Epithelial cell of esophagus (primary cell): ENCODE measurements at regions not wholly inside any gene's neighbourhood (a gene's known extent, or its start where the extent isn't known, plus 50 kb on each side); places are given as distances from the start of the nearest gene placed in this dataset.

ENCODE experiments used
- DNase-seq: peaks from one replicate; pipeline ENCODE4 v3.0.0; 2010; ENCODE audit warnings: low read depth
- H3K4me3 ChIP-seq: 2 replicates; pipeline ENCODE4 v1.5.1; 2011; ENCODE audit warnings: mild to moderate bottlenecking, low read length, control low read depth
- TF ChIP-seq, protein P1 (sequence below): IDR thresholded peaks from 2 replicates; pipeline ENCODE4 v1.5.1; 2011; ENCODE audit warnings: low read depth, mild to moderate bottlenecking, low read length, control low read depth, inconsistent platforms; ENCODE audit not compliant: insufficient read depth; ENCODE audit errors: missing control alignments

DNA sequence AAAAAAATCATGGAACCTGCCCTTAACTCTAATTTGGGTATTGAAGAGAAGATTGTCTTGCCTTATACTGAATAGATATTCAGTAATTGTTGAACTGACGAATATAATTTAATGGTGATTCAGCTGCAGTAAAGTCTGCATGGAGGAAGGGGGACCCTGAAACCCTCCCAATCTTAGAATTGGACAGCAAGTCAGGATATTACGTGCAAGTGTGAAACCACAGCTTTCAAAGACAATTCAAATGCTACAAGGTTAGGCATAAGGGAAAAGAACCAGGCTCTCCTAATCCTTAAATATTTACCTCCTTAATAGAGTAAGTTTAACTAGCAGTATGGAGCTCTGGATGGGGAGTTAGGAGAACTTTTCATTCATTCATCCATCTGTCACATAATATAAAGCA lies 226.9 kb upstream of the TNP1 start:
- no peak overlapping the region for H3K4me3 ChIP-seq
- DNase-seq: no peak
- TF ChIP-seq, protein P1, sequence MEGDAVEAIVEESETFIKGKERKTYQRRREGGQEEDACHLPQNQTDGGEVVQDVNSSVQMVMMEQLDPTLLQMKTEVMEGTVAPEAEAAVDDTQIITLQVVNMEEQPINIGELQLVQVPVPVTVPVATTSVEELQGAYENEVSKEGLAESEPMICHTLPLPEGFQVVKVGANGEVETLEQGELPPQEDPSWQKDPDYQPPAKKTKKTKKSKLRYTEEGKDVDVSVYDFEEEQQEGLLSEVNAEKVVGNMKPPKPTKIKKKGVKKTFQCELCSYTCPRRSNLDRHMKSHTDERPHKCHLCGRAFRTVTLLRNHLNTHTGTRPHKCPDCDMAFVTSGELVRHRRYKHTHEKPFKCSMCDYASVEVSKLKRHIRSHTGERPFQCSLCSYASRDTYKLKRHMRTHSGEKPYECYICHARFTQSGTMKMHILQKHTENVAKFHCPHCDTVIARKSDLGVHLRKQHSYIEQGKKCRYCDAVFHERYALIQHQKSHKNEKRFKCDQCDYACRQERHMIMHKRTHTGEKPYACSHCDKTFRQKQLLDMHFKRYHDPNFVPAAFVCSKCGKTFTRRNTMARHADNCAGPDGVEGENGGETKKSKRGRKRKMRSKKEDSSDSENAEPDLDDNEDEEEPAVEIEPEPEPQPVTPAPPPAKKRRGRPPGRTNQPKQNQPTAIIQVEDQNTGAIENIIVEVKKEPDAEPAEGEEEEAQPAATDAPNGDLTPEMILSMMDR: no peak

DNA sequence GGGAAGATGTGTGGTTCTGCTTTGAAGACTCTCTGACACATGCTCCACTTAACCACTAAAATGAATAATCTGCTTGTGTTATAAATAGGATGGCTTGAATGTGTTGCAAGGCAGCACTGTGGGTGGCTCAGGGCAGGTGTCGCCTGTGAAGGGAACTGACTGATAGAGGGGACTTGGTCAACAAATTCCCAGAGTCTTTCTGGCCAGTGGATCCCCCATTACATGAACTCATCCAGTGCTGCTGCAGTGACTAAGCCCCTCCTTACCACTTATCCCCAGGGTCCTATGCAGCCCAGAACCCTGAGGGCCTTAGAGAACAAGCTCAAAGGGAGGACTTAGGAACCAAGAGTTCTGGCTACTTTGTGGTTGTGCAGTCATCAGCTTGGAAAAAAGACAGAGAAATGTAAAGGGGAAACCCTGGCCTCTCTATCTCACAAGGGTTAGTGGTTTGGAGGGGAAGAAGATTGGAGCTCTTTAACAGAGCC lies 226.2 kb upstream of the TNP1 start:
- TF ChIP-seq, protein P1: no peak
- DNase-seq: peak; percentile 66
- no peak overlapping the region for H3K4me3 ChIP-seq

DNA sequence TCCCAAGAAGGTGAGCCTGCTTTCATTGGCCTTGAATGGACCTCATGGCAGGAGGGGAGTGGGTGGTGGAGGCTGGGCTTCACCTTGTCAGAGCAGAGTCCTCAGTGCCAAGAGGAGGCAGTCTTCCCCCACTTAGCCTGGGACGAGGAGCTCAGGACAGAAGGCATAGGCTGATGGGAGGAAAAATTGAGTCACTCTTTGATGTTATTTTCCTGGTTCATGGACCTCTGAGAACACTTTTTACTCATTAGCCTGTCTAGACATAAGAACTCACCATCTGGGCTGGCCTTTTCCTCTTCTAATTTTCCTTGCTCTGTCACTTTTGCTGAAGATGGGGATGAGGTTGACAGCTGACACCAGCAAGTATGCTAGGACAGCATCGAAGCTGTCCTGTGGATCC lies 225.7 kb upstream of the TNP1 start:
- TF ChIP-seq, protein P1: no peak
- no peak overlapping the region for H3K4me3 ChIP-seq
- peak; percentile 17 for DNase-seq

DNA sequence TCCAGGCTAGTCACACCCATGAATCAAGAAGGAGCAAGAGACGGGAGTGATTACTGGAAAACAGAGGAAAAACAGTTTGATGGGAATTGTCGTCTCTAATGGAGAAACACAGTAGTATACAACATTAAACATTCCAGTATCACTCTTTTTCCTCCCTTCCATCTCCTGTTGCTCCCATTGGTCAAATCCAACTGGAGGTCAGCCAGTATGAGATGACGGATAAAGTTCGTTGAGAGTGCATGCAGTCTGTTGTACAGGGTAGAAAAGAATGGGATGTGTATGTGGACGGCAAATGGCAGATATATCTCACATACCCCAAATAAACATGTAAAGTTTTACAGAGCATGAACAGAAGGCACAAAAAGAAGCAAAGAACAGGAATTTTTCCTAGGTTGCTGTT lies 221.9 kb upstream of the TNP1 start:
- no peak overlapping the region for H3K4me3 ChIP-seq
- DNase-seq: no peak
- TF ChIP-seq, protein P1: no peak

DNA sequence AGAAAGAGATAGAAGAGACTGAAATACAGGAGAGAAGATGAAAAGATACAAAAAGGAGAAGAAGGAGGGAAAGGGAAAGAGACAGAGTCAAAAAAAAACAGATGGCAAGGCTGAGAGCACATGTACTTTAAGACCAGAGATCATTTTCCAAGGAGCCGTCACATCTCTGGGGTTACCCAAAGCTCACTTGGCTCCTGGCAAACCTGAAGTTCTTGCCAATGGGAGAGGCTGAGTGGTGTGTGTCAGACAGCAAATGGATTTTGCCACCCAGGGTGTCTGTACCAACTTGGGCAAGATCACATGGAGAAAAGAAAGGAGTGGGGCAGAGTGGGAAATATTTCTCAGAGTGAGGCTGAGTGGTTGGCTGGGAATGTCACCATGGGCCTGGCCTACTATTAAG lies 219.3 kb upstream of the TNP1 start:
- DNase-seq: no peak
- TF ChIP-seq, protein P1: no peak
- no peak overlapping the region for H3K4me3 ChIP-seq

DNA sequence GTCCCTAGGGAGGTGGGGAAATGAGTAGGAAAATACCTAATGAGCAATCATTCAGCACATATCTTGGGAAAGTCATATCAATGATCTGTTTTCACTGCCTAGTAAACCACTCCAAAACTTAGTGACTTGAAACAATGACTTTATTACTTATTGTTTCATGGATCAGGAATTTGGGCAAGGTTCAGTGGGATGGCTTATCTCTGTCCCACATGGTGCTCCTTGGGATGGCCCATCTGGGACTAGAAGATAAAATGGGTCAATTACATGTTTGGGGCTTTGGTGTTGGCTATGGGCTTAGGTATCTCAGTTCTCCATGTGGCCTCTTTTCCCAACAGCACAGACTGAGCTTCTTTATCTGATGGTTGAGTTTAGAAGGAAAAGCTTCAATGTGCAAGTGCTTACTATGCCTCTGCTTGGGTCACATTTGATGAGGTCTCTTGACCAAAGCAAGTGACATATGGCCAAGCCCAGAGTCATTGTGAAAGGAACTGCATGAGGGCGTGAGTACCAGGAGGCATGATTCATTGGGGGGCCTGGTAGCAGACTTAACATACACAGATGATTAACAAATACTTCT lies 218.1 kb upstream of the TNP1 start:
- peak; percentile 33 for DNase-seq
- no peak overlapping the region for H3K4me3 ChIP-seq
- TF ChIP-seq, protein P1: no peak

DNA sequence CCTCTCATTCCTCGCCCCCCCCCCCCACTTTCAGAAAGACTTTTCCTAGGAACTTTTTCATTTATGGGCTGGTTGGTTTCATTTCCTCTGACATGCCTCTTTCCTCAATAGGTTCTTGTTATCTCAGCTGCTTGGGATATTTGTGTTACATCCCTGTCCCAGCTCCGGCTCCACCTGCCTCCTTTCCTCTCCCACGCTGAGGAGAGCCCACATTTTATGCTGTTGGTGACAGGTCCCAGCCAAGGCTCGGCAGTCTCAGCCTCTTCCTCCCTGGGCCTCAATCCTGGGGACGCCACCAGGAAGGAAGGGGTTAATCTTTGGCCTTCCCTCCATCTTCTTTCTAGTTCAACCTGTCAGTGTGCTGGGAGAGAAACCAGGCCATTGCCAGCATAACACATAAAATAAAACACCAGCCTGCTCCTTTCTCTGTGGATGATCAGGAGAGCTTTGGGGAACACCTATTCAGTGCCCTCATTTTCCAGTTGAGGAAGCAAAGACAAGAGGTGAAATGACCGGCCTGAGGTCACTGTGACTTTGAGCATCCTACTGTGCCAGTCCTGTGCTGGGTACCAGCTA lies 216.9 kb upstream of the TNP1 start:
- TF ChIP-seq, protein P1: no peak
- no peak overlapping the region for H3K4me3 ChIP-seq
- DNase-seq: no peak
